ENCODE measurements at regions not wholly inside any gene's neighbourhood (a gene's known extent, or its start where the extent isn't known, plus 50 kb on each side); places are given as distances from the start of the nearest gene placed in this dataset.

DNA sequence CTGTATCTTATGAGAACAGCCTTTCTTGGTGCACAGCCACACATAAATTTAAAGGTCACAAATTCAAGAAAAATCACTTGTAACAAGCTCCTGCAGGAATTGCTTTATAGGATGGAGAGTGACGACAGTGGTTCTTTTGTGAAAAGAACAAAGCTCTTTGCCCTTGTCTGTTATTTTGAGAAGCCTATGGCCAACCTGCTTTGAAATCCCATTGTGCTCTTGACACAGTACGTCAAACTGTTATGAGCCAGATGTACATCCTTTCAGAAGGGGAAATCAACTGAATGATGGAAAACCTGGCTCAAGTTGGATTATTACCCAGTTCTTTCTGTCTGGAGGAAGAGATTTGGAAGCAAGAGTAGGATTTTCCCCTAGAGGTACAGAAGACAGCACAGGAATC is 1454.2 kb downstream of the ARAP2 start:
- Histone ChIP-seq H3K9me3 (ENCODE audit: low read depth) (no peaks in the 10 kb centered on the region), H3K27ac (no peak overlapping the region), H3K9ac (no peak overlapping the region), H3K4me2 (no peak overlapping the region), H2AFZ (replicated peaks) (no peak overlapping the region), H3K27me3 (no peaks in the 10 kb centered on the region), H3K4me1 (no peaks in the 10 kb centered on the region), H3F3A (ENCODE audit: low read depth) (no peaks in the 10 kb centered on the region), H3K36me3 (no peaks in the 10 kb centered on the region), H3K79me2 (ENCODE audit: low read depth) (no peaks in the 10 kb centered on the region), H4K20me1 (ENCODE audit: low read depth) (no peaks in the 10 kb centered on the region), H3K4me3 (no peak overlapping the region)
- Mint-ChIP-seq H3K36me3 (no peaks in the 10 kb centered on the region), H3K27me3 (ENCODE audit: insufficient read depth, low read depth) (no peaks in the 10 kb centered on the region), H3K4me3 (no peak overlapping the region), H3K4me1 (no peaks in the 10 kb centered on the region), H3K27ac (no peak overlapping the region), H3K9me3 (no peaks in the 10 kb centered on the region)
- DNase-seq (ENCODE audit: low spot score): no peak
- TF ChIP-seq, protein P1, sequence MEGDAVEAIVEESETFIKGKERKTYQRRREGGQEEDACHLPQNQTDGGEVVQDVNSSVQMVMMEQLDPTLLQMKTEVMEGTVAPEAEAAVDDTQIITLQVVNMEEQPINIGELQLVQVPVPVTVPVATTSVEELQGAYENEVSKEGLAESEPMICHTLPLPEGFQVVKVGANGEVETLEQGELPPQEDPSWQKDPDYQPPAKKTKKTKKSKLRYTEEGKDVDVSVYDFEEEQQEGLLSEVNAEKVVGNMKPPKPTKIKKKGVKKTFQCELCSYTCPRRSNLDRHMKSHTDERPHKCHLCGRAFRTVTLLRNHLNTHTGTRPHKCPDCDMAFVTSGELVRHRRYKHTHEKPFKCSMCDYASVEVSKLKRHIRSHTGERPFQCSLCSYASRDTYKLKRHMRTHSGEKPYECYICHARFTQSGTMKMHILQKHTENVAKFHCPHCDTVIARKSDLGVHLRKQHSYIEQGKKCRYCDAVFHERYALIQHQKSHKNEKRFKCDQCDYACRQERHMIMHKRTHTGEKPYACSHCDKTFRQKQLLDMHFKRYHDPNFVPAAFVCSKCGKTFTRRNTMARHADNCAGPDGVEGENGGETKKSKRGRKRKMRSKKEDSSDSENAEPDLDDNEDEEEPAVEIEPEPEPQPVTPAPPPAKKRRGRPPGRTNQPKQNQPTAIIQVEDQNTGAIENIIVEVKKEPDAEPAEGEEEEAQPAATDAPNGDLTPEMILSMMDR (IDR thresholded peaks at IDR 0.05): no peak
- TF ChIP-seq EZH2 (IDR thresholded peaks at IDR 0.05) (no peak), EZH2phosphoT487 (IDR thresholded peaks at IDR 0.05) (no peak)

DNA sequence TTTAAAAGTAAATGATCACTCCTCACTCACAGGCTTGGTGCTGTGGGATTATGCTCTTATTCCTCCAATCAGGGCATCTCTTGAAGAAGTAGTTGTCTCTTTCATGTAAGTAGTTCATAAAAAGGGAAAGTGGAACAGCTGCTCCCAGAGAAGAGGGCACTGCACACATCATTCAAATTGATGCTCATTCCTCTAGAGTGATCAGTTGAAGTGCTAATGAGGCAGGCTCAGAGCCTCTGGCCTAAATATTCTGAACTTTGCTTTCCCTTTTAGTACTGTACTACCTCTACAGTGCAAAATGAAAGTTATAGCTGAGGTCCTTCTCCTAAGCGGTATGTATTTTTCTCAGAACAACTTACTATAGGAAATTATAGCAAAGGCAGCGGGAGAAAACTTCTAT is 1453.1 kb downstream of the ARAP2 start:
- Mint-ChIP-seq H3K36me3 (no peaks in the 10 kb centered on the region), H3K9me3 (no peaks in the 10 kb centered on the region), H3K27me3 (ENCODE audit: insufficient read depth, low read depth) (no peaks in the 10 kb centered on the region), H3K27ac (no peak overlapping the region), H3K4me1 (no peaks in the 10 kb centered on the region), H3K4me3 (no peak overlapping the region)
- H3K27me3 ChIP-seq: no peaks in the 10 kb centered on the region
- no peaks in the 10 kb centered on the region for H3K36me3 ChIP-seq
- H3K4me1 ChIP-seq: no peaks in the 10 kb centered on the region
- H3K4me2 ChIP-seq: no peak overlapping the region
- H3K4me3 ChIP-seq: no peak overlapping the region
- no peak overlapping the region for H3K27ac ChIP-seq
- H3K9ac ChIP-seq: no peak overlapping the region
- H4K20me1 ChIP-seq (ENCODE audit: low read depth): no peaks in the 10 kb centered on the region
- no peaks in the 10 kb centered on the region for H3K79me2 ChIP-seq (ENCODE audit: low read depth)
- no peaks in the 10 kb centered on the region for H3F3A ChIP-seq (ENCODE audit: low read depth)
- no peaks in the 10 kb centered on the region for H3K9me3 ChIP-seq (ENCODE audit: low read depth)
- no peak for TF ChIP-seq EZH2 (IDR thresholded peaks at IDR 0.05)
- TF ChIP-seq, protein P1 (IDR thresholded peaks at IDR 0.05): no peak
- TF ChIP-seq EZH2phosphoT487 (IDR thresholded peaks at IDR 0.05): no peak
- H2AFZ ChIP-seq (replicated peaks): no peak overlapping the region
- DNase-seq (ENCODE audit: low spot score): no peak

DNA sequence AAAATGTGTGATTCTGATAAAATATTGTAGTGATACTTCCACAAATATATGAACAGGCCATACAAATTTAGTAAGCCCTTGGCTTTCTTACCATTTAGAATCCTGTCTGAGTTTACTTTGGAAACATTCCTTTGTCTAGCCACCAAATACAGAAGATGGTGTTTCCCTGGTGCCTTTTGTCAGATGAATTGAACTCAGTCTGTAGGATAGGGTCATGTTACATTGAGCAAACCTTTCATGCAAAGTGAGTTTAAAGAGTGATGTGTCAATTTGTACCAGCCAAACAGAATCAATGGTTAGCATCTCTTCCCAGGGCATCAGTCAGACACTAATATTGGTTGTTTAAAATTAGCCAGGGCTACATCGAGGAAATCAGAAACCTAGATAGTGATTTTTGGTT is 1443.4 kb downstream of the ARAP2 start:
- Histone ChIP-seq H3K36me3 (no peaks in the 10 kb centered on the region), H3K27me3 (no peaks in the 10 kb centered on the region), H3K4me2 (no peak overlapping the region), H3K4me3 (no peak overlapping the region), H2AFZ (replicated peaks) (no peak overlapping the region), H3K9me3 (ENCODE audit: low read depth) (no peaks in the 10 kb centered on the region), H3K9ac (no peak overlapping the region), H3K4me1 (no peaks in the 10 kb centered on the region), H3F3A (ENCODE audit: low read depth) (no peaks in the 10 kb centered on the region), H4K20me1 (ENCODE audit: low read depth) (no peaks in the 10 kb centered on the region), H3K79me2 (ENCODE audit: low read depth) (no peaks in the 10 kb centered on the region), H3K27ac (no peak overlapping the region)
- DNase-seq (ENCODE audit: low spot score): no peak
- no peaks in the 10 kb centered on the region for H3K4me1 Mint-ChIP-seq
- H3K36me3 Mint-ChIP-seq: no peaks in the 10 kb centered on the region
- H3K9me3 Mint-ChIP-seq: no peaks in the 10 kb centered on the region
- H3K27ac Mint-ChIP-seq: no peak overlapping the region
- TF ChIP-seq EZH2 (IDR thresholded peaks at IDR 0.05): no peak
- TF ChIP-seq, protein P1 (IDR thresholded peaks at IDR 0.05): no peak
- no peak overlapping the region for H3K4me3 Mint-ChIP-seq
- H3K27me3 Mint-ChIP-seq (ENCODE audit: insufficient read depth, low read depth): no peaks in the 10 kb centered on the region

DNA sequence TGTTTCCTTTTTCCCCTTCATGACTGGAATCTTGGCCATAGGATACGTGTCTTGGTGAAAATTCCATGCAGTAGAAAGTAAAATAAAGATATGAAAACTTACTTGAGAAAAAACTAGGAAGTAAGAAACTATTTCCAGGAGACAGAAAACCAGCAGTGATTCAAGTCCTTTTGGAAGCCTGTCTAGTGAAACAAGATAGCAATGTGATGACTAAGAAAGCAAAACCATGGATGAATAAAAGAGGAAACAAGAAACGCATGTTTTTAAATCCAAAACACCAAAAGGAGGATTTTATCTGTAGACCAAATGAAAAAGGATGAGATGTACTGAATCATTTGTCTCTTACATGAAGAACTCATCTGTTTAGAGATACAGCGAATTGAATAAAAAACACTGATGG is 1430.0 kb downstream of the ARAP2 start:
- Mint-ChIP-seq H3K36me3 (no peaks in the 10 kb centered on the region), H3K9me3 (no peaks in the 10 kb centered on the region), H3K4me3 (no peak overlapping the region), H3K4me1 (no peaks in the 10 kb centered on the region), H3K27me3 (ENCODE audit: insufficient read depth, low read depth) (no peaks in the 10 kb centered on the region), H3K27ac (no peak overlapping the region)
- Histone ChIP-seq H3K27me3 (no peaks in the 10 kb centered on the region), H3K4me1 (no peaks in the 10 kb centered on the region), H4K20me1 (ENCODE audit: low read depth) (no peaks in the 10 kb centered on the region), H3K36me3 (no peaks in the 10 kb centered on the region), H3F3A (ENCODE audit: low read depth) (no peaks in the 10 kb centered on the region), H3K79me2 (ENCODE audit: low read depth) (no peaks in the 10 kb centered on the region), H3K27ac (no peak overlapping the region), H3K4me2 (no peak overlapping the region), H3K9ac (no peak overlapping the region), H2AFZ (replicated peaks) (no peak overlapping the region), H3K4me3 (no peak overlapping the region), H3K9me3 (ENCODE audit: low read depth) (no peaks in the 10 kb centered on the region)
- TF ChIP-seq EZH2 (IDR thresholded peaks at IDR 0.05) (no peak), EZH2phosphoT487 (IDR thresholded peaks at IDR 0.05) (no peak)
- TF ChIP-seq, protein P1 (IDR thresholded peaks at IDR 0.05): no peak
- no peak for DNase-seq (ENCODE audit: low spot score)

Data from neural progenitor cell (in vitro differentiated cells).